Esophagus squamous epithelium (tissue), 4 donors: ENCODE measurements at regions not wholly inside any gene's neighbourhood (a gene's known extent, or its start where the extent isn't known, plus 50 kb on each side); places are given as distances from the start of the nearest gene placed in this dataset.

Experiments used
- POLR2A ChIP-seq, 4 donors: fragments of 450-650 bp; IDR thresholded peaks; one replicate each; pipeline ENCODE4 v1.6.1; 2017; ENCODE audit warnings: antibody characterized with exemption in 4 of 4, mild to moderate bottlenecking in 4 of 4, moderate library complexity in 3 of 4
- TF ChIP-seq, protein P1 (sequence below), 6 experiments: fragments of 450-650 bp in 4 of 6; fragments of 200-600 bp in 2 of 6; sonication (generic) in 2 of 6; IDR thresholded peaks; one replicate each; pipeline ENCODE4 v1.5.1; 2016 to 2019; ENCODE audit warnings: antibody characterized with exemption in 6 of 6, mild to moderate bottlenecking in 4 of 6, moderate library complexity in 4 of 6

- TF ChIP-seq, protein P1, sequence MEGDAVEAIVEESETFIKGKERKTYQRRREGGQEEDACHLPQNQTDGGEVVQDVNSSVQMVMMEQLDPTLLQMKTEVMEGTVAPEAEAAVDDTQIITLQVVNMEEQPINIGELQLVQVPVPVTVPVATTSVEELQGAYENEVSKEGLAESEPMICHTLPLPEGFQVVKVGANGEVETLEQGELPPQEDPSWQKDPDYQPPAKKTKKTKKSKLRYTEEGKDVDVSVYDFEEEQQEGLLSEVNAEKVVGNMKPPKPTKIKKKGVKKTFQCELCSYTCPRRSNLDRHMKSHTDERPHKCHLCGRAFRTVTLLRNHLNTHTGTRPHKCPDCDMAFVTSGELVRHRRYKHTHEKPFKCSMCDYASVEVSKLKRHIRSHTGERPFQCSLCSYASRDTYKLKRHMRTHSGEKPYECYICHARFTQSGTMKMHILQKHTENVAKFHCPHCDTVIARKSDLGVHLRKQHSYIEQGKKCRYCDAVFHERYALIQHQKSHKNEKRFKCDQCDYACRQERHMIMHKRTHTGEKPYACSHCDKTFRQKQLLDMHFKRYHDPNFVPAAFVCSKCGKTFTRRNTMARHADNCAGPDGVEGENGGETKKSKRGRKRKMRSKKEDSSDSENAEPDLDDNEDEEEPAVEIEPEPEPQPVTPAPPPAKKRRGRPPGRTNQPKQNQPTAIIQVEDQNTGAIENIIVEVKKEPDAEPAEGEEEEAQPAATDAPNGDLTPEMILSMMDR (IDR thresholded peaks at IDR 0.05), result no peak
- no peak for TF ChIP-seq POLR2A (IDR thresholded peaks at IDR 0.05)
Observed at GRCh38 chr2:51705417-51705816, 673.5 kb upstream of the NRXN1 start.
